PFSK-1 (cell line): ENCODE measurements at regions not wholly inside any gene's neighbourhood (a gene's known extent, or its start where the extent isn't known, plus 50 kb on each side); places are given as distances from the start of the nearest gene placed in this dataset.

Source experiments
- FOXP2 ChIP-seq: optimal IDR thresholded peaks from 2 replicates; pipeline ENCODE3; 2011; ENCODE audit warnings: borderline replicate concordance, control low read depth, inconsistent platforms; ENCODE audit not compliant: insufficient read depth; ENCODE audit errors: extremely low read length, extremely low read depth
- POLR2AphosphoS5 ChIP-seq: IDR thresholded peaks from 2 replicates; pipeline ENCODE4 v1.6.1; 2012; ENCODE audit warnings: low read depth, mild to moderate bottlenecking, control low read depth, low read length, moderate library complexity
- REST ChIP-seq, 2 experiments: IDR thresholded peaks; 2 replicates each; pipeline versions ENCODE4 v1.6.1 to v1.8.0; 2011 to 2012; ENCODE audit warnings: low read depth in 2 of 2, low read length in 2 of 2, control low read depth in 1 of 2, inconsistent platforms in 1 of 2, mild to moderate bottlenecking in 1 of 2, moderate library complexity in 1 of 2; ENCODE audit not compliant: insufficient read depth in 1 of 2
- TAF1 ChIP-seq: IDR thresholded peaks from 2 replicates; pipeline ENCODE4 v1.6.1; 2012; ENCODE audit warnings: low read length, control low read depth, borderline replicate concordance; ENCODE audit not compliant: insufficient read depth

GRCh38 chr6:21665110-21665391 is 71.5 kb downstream of the SOX4 start:
- TF ChIP-seq REST (IDR thresholded peaks at IDR 0.05; ENCODE audit: insufficient read depth in 1 of 2, low read depth in 2 of 2, low read length in 2 of 2) = no peak
- TF ChIP-seq TAF1 = no peak
- no peak for TF ChIP-seq FOXP2
- no peak for TF ChIP-seq POLR2AphosphoS5
